Neuronal stem cell (in vitro differentiated cells): ENCODE measurements at regions not wholly inside any gene's neighbourhood (a gene's known extent, or its start where the extent isn't known, plus 50 kb on each side); places are given as distances from the start of the nearest gene placed in this dataset.

Experiments used
- DNase-seq: peaks from one replicate; pipeline ENCODE4 v3.0.0-alpha.2; 2013; ENCODE audit warnings: low spot score
- H2AFZ ChIP-seq: one replicate; pipeline ENCODE4 v1.6.1; 2013; ENCODE audit warnings: mild to moderate bottlenecking, low read length, inconsistent platforms
- H2AK5ac ChIP-seq: 2 replicates; pipeline ENCODE4 v1.6.1; 2013; ENCODE audit warnings: low read depth, mild to moderate bottlenecking, inconsistent platforms, low read length, moderate library complexity, mixed read lengths
- H2BK120ac ChIP-seq: 2 replicates; pipeline ENCODE4 v1.6.1; 2013; ENCODE audit warnings: low read depth, mild to moderate bottlenecking, inconsistent platforms, low read length, moderate library complexity, mixed read lengths
- H2BK12ac ChIP-seq: one replicate; pipeline ENCODE4 v1.6.1; 2013; ENCODE audit warnings: low read length, inconsistent platforms
- H2BK15ac ChIP-seq: 2 replicates; pipeline ENCODE4 v1.6.1; 2013; ENCODE audit warnings: mild to moderate bottlenecking, low read length, inconsistent platforms, mixed read lengths
- H2BK5ac ChIP-seq: one replicate; pipeline ENCODE4 v1.6.1; 2013; ENCODE audit warnings: inconsistent platforms, mild to moderate bottlenecking, low read length, moderate library complexity
- H3K14ac ChIP-seq: one replicate; pipeline ENCODE4 v1.6.1; 2013; ENCODE audit warnings: low read length, inconsistent platforms
- H3K18ac ChIP-seq: 2 replicates; pipeline ENCODE4 v1.6.1; 2013; ENCODE audit warnings: low read length, inconsistent platforms
- H3K23ac ChIP-seq: 2 replicates; pipeline ENCODE4 v1.6.1; 2013; ENCODE audit warnings: low read depth, mild to moderate bottlenecking, mixed read lengths, low read length, inconsistent platforms; ENCODE audit not compliant: poor library complexity
- H3K27ac ChIP-seq: replicated peaks from 3 replicates; pipeline ENCODE4 v1.5.1; 2013; ENCODE audit warnings: low read length, inconsistent platforms
- H3K27me3 ChIP-seq, 3 experiments: 2 replicates each; pipeline ENCODE4 v1.6.1; 2013; ENCODE audit warnings: low read length in 3 of 3, mild to moderate bottlenecking in 2 of 3, inconsistent platforms in 1 of 3, low read depth in 1 of 3, mixed read lengths in 1 of 3, moderate library complexity in 1 of 3; ENCODE audit not compliant: control insufficient read depth in 3 of 3, insufficient read depth in 3 of 3
- H3K36me3 ChIP-seq, 2 donors: replicated peaks in 1 of 2; 2 replicates each; pipeline ENCODE4 v1.6.1; 2013; ENCODE audit warnings: low read length in 2 of 2; ENCODE audit not compliant: control insufficient read depth in 2 of 2, insufficient read depth in 2 of 2
- H3K4ac ChIP-seq: 2 replicates; pipeline ENCODE4 v1.6.1; 2013; ENCODE audit warnings: inconsistent platforms, mild to moderate bottlenecking, low read length, moderate library complexity
- H3K4me1 ChIP-seq, 2 donors: 1 replicate in 1 of 2; 2 replicates in 1 of 2; pipeline ENCODE4 v1.6.1; 2013; ENCODE audit warnings: low read length in 2 of 2, low read depth in 1 of 2; ENCODE audit not compliant: control insufficient read depth in 2 of 2, insufficient read depth in 1 of 2
- H3K4me2 ChIP-seq: one replicate; pipeline ENCODE4 v1.6.1; 2013; ENCODE audit warnings: mild to moderate bottlenecking, low read length, inconsistent platforms; ENCODE audit not compliant: insufficient read depth, poor library complexity, severe bottlenecking
- H3K4me3 ChIP-seq, 2 donors: 2 replicates each; pipeline ENCODE4 v1.5.1; 2013; ENCODE audit warnings: low read length in 2 of 2, mild to moderate bottlenecking in 2 of 2, inconsistent platforms in 1 of 2, moderate library complexity in 1 of 2
- H3K79me1 ChIP-seq: one replicate; pipeline ENCODE4 v1.6.1; 2013; ENCODE audit warnings: low read depth, mild to moderate bottlenecking, inconsistent platforms, low read length, moderate library complexity
- H3K9ac ChIP-seq: one replicate; pipeline ENCODE4 v1.6.1; 2013; ENCODE audit warnings: mild to moderate bottlenecking, low read depth, low read length, inconsistent platforms; ENCODE audit not compliant: poor library complexity
- H3K9me3 ChIP-seq, 2 donors: replicated peaks in 1 of 2; 2 replicates each; pipeline versions ENCODE3 to v1.6.1; 2013; ENCODE audit warnings: low read length in 2 of 2, mild to moderate bottlenecking in 2 of 2, inconsistent platforms in 1 of 2, low read depth in 1 of 2, mixed read lengths in 1 of 2, moderate library complexity in 1 of 2; ENCODE audit not compliant: control insufficient read depth in 2 of 2, insufficient read depth in 1 of 2
- H4K8ac ChIP-seq: one replicate; pipeline ENCODE4 v1.6.1; 2013; ENCODE audit warnings: low read depth, mild to moderate bottlenecking, inconsistent platforms, low read length, moderate library complexity
- H4K91ac ChIP-seq: one replicate; pipeline ENCODE4 v1.6.1; 2013; ENCODE audit warnings: low read length, low read depth, mild to moderate bottlenecking, inconsistent platforms; ENCODE audit not compliant: poor library complexity
- WGBS, 2 donors: extraction: QIAGEN DNeasy Blood & Tissue Kit; methylation state at CpG; one replicate each; pipeline ENCODE4 v1.1.7; 2013; ENCODE audit warnings: missing lambda C conversion rate in 2 of 2, mixed read lengths in 1 of 2; ENCODE audit not compliant: insufficient read length in 2 of 2, insufficient replicate concordance in 1 of 2; ENCODE audit errors: extremely low coverage in 2 of 2; 5-methylcytosine and 5-hydroxymethylcytosine counted together

DNA sequence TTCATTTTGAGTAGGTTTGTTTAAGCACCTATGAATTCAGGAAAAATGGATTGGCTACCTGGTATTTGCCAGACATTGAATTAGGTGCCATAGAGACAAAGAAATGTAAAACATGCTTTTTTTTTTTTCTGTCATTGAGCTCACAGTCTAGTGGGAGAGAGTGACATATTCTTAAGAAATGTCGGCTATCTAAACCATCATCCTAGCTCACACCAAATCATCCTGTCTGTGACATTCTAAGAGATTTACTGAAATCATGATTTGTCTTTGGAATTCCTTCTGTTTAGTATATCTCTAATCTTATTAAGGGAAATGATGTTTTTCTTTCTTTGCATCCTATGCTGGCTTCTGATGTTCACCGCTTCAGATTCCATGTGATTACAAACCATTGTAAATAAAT, 59.5 kb upstream of the STXBP5L start:
- H3K18ac ChIP-seq: no peak overlapping the region
- H3K4me1 ChIP-seq: peaks cover 5 to 8% of the 10 kb centered on the region in 2 donors
- no peak overlapping the region for H2AFZ ChIP-seq
- no peak overlapping the region for H3K14ac ChIP-seq
- no peak overlapping the region for H3K27ac ChIP-seq
- DNase-seq: no peak
- no peak overlapping the region for H3K9ac ChIP-seq
- H2BK120ac ChIP-seq: no peak overlapping the region
- H2BK5ac ChIP-seq: no peak overlapping the region
- H3K23ac ChIP-seq: no peak overlapping the region
- H2AK5ac ChIP-seq: no peak overlapping the region
- H4K8ac ChIP-seq: no peak overlapping the region
- H3K27me3 ChIP-seq: no peaks in the 10 kb centered on the region
- H3K4ac ChIP-seq: no peak overlapping the region
- no peak overlapping the region for H3K4me2 ChIP-seq
- H3K36me3 ChIP-seq: no peaks in the 10 kb centered on the region
- no peak overlapping the region for H2BK15ac ChIP-seq
- H4K91ac ChIP-seq: no peak overlapping the region
- WGBS, 2 donors: no CpG with 5 or more reads among the region's 2 CpGs
- no peaks in the 10 kb centered on the region for H3K9me3 ChIP-seq
- no peak overlapping the region for H2BK12ac ChIP-seq
- H3K4me3 ChIP-seq: no peak overlapping the region
- no peaks in the 10 kb centered on the region for H3K79me1 ChIP-seq

GRCh38 chr3:120850381-120851295, 57.4 kb upstream of the STXBP5L start:
- Histone ChIP-seq H4K91ac (no peak overlapping the region), H3K27ac (no peak overlapping the region), H2BK5ac (no peak overlapping the region), H3K9me3 (no peaks in the 10 kb centered on the region), H3K4me2 (no peak overlapping the region), H2AFZ (no peak overlapping the region), H2BK15ac (no peak overlapping the region), H3K4ac (no peak overlapping the region), H3K14ac (no peak overlapping the region), H3K18ac (no peak overlapping the region), H3K4me1 (peaks cover 7% of the 10 kb centered on the region in 2 donors), H2BK120ac (no peak overlapping the region), H3K4me3 (no peak overlapping the region), H3K23ac (no peak overlapping the region), H3K9ac (no peak overlapping the region), H2BK12ac (no peak overlapping the region), H3K79me1 (no peaks in the 10 kb centered on the region), H3K27me3 (no peaks in the 10 kb centered on the region), H2AK5ac (no peak overlapping the region), H3K36me3 (no peaks in the 10 kb centered on the region), H4K8ac (no peak overlapping the region)
- WGBS, 2 donors: no CpG with 5 or more reads among the region's 6 CpGs
- no peak for DNase-seq

DNA sequence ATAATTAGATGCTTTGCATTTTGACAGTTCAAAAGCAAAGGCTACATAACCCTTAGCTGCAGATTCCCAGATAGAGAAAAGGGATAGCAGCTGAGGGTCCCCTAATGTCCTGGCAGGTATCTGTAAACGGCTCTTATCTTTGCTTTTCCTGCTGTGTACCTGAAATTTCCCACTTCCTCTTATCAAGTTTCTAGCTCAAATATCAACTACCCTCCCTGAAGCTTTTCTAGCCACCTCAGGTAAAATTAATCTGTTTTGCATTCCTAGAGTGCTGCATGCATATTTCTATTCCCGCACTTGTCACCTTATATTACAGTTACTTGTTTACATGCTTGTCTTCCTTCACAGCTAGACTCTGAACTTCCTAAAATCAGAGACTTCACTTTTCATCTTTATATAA, 55.6 kb upstream of the STXBP5L start:
- Histone ChIP-seq H3K79me1 (no peaks in the 10 kb centered on the region), H3K9me3 (no peaks in the 10 kb centered on the region), H3K27ac (no peak overlapping the region), H3K4me1 (peaks cover 0 to 4% of the 10 kb centered on the region in 2 donors), H2BK15ac (no peak overlapping the region), H2BK5ac (no peak overlapping the region), H3K14ac (no peak overlapping the region), H3K4ac (no peak overlapping the region), H3K4me2 (no peak overlapping the region), H2BK120ac (no peak overlapping the region), H2BK12ac (no peak overlapping the region), H3K9ac (no peak overlapping the region), H4K91ac (no peak overlapping the region), H3K27me3 (no peaks in the 10 kb centered on the region), H2AFZ (no peak overlapping the region), H3K4me3 (no peak overlapping the region), H3K36me3 (no peaks in the 10 kb centered on the region), H4K8ac (no peak overlapping the region), H3K23ac (no peak overlapping the region), H3K18ac (no peak overlapping the region), H2AK5ac (no peak overlapping the region)
- no CpG with 5 or more reads among the region's 2 CpGs for WGBS, 2 donors
- no peak for DNase-seq

- no peak overlapping the region for H2AFZ ChIP-seq
- H3K4me2 ChIP-seq: no peak overlapping the region
- H3K23ac ChIP-seq: no peak overlapping the region
These were observed 54.6 kb upstream of the STXBP5L start for GRCh38 chr3:120853416-120853815.

More at GRCh38 chr3:120853416-120853815, 54.6 kb upstream of the STXBP5L start:
- H3K9ac ChIP-seq: no peak overlapping the region
- no peak overlapping the region for H2BK120ac ChIP-seq
- peaks cover 0 to 4% of the 10 kb centered on the region in 2 donors for H3K4me1 ChIP-seq
- H3K4me3 ChIP-seq: no peak overlapping the region
- H2BK15ac ChIP-seq: no peak overlapping the region
- no peak overlapping the region for H3K18ac ChIP-seq
- H3K27me3 ChIP-seq: no peaks in the 10 kb centered on the region
- H2BK5ac ChIP-seq: no peak overlapping the region
- no peak overlapping the region for H2AK5ac ChIP-seq
- no peaks in the 10 kb centered on the region for H3K9me3 ChIP-seq
- H3K4ac ChIP-seq: no peak overlapping the region
- no CpG with 5 or more reads among the region's 9 CpGs for WGBS, 2 donors
- no peak overlapping the region for H4K8ac ChIP-seq
- no peak overlapping the region for H2BK12ac ChIP-seq
- no peaks in the 10 kb centered on the region for H3K36me3 ChIP-seq
- no peak for DNase-seq
- no peak overlapping the region for H3K14ac ChIP-seq
- H3K79me1 ChIP-seq: no peaks in the 10 kb centered on the region
- no peak overlapping the region for H3K27ac ChIP-seq
- no peak overlapping the region for H4K91ac ChIP-seq
